GM06990 (cell line): ENCODE measurements at regions not wholly inside any gene's neighbourhood (a gene's known extent, or its start where the extent isn't known, plus 50 kb on each side); places are given as distances from the start of the nearest gene placed in this dataset.

Experiments used
- DNase-seq: peaks from one replicate; pipeline ENCODE4 v3.0.0-alpha.2; 2011; ENCODE audit not compliant: insufficient read length; ENCODE audit errors: extremely low read depth
- H3K27me3 ChIP-seq: replicated peaks from 2 replicates; pipeline ENCODE4 v1.6.0; 2011; ENCODE audit warnings: low read length; ENCODE audit not compliant: control insufficient read depth, insufficient read depth
- H3K36me3 ChIP-seq: 2 replicates; pipeline ENCODE4 v1.5.1; 2011; ENCODE audit warnings: low read length; ENCODE audit not compliant: control insufficient read depth, insufficient read depth
- H3K4me3 ChIP-seq: replicated peaks from 2 replicates; pipeline ENCODE4 v1.5.1; 2011; ENCODE audit warnings: low read depth, mild to moderate bottlenecking, control low read depth, low read length
- TF ChIP-seq, protein P1 (sequence below): IDR thresholded peaks from 2 replicates; pipeline ENCODE4 v1.5.1; 2011; ENCODE audit warnings: low read length, control low read depth, mild to moderate bottlenecking, inconsistent platforms; ENCODE audit not compliant: insufficient read depth, poor library complexity, severe bottlenecking

DNA sequence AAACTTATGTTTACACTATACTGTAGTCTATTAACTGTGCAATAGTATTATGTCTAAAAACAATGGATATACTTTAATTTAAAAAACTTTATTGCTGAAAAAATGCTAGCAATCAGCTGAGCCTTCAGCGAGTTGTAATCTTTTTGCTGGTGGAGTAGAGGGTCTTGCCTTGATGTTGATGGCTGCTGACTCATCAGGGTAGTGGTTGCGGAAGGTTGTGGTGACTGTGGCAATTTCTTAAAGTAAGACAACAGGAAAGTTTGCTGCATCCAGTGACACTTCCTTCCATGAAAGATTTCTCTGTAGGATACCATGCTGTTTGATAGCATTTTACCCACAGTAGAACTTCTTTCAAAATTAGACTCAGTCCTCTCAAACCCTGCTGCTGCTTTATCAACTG is 234.7 kb upstream of the CSF3R start:
- Histone ChIP-seq H3K36me3 (no peaks in the 10 kb centered on the region), H3K4me3 (no peak overlapping the region), H3K27me3 (no peaks in the 10 kb centered on the region; the same call in 1 of the 2 replicates)
- TF ChIP-seq, protein P1, sequence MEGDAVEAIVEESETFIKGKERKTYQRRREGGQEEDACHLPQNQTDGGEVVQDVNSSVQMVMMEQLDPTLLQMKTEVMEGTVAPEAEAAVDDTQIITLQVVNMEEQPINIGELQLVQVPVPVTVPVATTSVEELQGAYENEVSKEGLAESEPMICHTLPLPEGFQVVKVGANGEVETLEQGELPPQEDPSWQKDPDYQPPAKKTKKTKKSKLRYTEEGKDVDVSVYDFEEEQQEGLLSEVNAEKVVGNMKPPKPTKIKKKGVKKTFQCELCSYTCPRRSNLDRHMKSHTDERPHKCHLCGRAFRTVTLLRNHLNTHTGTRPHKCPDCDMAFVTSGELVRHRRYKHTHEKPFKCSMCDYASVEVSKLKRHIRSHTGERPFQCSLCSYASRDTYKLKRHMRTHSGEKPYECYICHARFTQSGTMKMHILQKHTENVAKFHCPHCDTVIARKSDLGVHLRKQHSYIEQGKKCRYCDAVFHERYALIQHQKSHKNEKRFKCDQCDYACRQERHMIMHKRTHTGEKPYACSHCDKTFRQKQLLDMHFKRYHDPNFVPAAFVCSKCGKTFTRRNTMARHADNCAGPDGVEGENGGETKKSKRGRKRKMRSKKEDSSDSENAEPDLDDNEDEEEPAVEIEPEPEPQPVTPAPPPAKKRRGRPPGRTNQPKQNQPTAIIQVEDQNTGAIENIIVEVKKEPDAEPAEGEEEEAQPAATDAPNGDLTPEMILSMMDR, result no peak
- DNase-seq, result no peak

DNA sequence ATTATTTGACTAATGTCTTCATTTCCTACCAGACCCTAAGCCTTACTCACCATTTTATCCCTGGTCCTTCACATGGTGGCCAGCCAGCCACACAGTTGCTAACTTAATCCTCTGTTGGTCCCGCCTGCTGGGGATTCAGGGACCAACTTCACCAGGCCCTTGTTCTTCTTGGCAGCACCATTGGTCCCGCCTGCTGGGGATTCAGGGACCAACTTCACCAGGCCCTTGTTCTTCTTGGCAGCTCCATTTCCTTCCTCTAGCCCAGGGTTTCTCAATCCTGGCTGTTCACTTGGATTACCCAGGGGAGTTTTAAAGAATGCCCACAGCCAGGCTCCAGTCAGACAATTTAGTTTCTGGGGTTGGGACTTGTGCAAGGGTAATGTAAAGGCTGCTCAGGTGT is 233.1 kb upstream of the CSF3R start:
- H3K27me3 ChIP-seq, result no peaks in the 10 kb centered on the region; the same call in none of the 2 replicates
- H3K36me3 ChIP-seq, result no peaks in the 10 kb centered on the region
- DNase-seq, result no peak
- TF ChIP-seq, protein P1, result no peak
- no peak overlapping the region for H3K4me3 ChIP-seq

DNA sequence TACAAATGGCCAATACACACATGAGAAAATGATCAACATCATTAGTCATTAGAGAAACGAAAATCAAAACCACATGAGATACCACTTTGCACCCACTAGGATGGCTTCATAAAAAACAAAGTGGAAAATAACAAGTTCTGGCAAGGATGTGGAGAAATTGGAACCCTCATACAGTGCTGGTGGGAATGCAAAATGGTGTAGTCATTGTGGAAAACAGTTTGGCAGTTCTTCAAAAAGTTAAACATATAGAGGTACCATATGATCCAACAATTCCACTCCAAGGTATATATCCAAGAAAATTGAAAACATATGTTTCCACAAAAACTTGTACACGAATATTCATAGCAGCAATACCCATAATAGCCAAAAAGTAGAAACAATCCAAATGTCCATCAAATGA is 231.6 kb upstream of the CSF3R start:
- Histone ChIP-seq H3K27me3 (no peaks in the 10 kb centered on the region; the same call in none of the 2 replicates), H3K4me3 (no peak overlapping the region), H3K36me3 (no peaks in the 10 kb centered on the region)
- TF ChIP-seq, protein P1, result no peak
- DNase-seq, result no peak

DNA sequence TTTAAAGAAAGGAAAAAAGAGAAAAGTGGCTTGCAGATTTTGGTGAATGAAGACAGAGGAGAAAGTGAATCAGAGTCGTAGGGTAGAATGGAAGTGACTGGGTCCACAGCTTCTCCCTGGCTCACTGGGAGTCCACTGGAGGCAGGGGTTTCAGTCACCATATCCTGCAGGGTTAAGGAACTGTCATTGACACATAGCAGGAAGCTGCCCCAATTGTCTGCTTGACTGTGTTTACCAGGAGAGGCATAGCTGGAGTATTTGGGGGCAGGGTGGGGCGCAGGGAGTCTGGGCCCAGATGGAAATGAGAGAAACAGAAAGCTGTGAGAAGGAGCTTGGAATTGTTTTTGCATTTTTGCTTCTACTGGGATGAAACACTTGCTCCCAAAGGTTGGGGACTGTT is 228.8 kb upstream of the CSF3R start:
- Histone ChIP-seq H3K4me3 (no peak overlapping the region), H3K36me3 (no peaks in the 10 kb centered on the region), H3K27me3 (peaks cover 1% of the 10 kb centered on the region)
- DNase-seq, result no peak
- TF ChIP-seq, protein P1, result no peak

DNA sequence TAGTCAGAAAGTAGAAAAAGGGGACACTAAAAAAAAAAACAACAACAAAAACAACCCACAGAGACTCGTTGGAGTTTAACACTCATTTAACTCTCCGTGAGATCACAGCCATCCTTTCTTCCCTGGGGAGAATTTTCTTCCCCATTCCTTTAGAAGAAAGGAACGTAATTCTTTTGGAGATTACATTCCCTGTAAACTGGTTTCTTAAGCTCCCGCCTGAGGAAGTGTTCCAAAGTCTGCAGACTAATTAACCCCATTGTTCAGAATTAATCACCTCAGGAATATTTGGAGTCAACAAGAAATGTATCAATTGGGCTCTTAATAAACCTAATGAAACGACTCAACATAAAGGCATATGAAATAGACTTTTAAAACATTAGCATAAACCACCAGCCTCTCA is 228.2 kb upstream of the CSF3R start:
- DNase-seq, result no peak
- TF ChIP-seq, protein P1, result no peak
- H3K27me3 ChIP-seq, result peaks cover 2% of the 10 kb centered on the region
- no peak overlapping the region for H3K4me3 ChIP-seq
- no peaks in the 10 kb centered on the region for H3K36me3 ChIP-seq

DNA sequence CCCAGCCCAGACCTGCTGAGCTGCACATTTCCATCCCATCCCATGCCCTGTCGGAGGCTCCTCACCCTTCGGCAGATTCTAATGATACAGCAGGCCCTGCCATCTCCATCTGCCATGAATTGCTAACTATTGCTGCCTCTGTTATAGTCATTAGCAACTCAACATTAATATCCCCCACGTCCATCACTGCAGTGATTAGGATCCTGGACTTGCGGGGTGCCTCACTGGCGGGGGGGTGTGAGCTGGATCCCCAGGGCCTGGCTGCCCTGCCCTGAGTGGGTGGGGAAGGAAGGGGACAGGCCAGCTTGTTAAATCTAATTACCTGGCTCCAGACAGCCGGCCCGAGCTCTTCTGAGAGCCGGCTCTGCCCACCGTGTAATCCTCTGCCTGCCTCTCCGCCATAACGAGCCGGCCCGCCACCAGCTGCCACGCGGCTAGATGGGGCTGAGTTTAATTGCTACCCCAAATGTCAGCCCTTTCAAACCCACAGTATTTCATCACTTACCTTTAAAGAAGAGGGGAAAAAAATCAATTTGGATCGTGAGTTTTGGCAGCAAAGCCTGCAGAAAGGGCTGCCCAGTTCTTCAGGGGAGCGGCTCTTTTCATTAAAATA is 227.3 kb upstream of the CSF3R start:
- TF ChIP-seq, protein P1, result no peak
- Histone ChIP-seq H3K36me3 (no peaks in the 10 kb centered on the region), H3K4me3 (no peak overlapping the region), H3K27me3 (peaks cover 2% of the 10 kb centered on the region)
- DNase-seq, result no peak
